SK-N-MC (cell line): ENCODE measurements at regions not wholly inside any gene's neighbourhood (a gene's known extent, or its start where the extent isn't known, plus 50 kb on each side); places are given as distances from the start of the nearest gene placed in this dataset.

Experiments used
- EZH2 ChIP-seq: fragments of 200-600 bp; sonication (generic); IDR thresholded peaks from one replicate; pipeline ENCODE4 v1.6.1; 2017; ENCODE audit warnings: antibody characterized with exemption
- FOXP2 ChIP-seq: optimal IDR thresholded peaks from 2 replicates; pipeline ENCODE3; 2011; ENCODE audit warnings: mild to moderate bottlenecking, moderate library complexity; ENCODE audit not compliant: insufficient read depth; ENCODE audit errors: extremely low read length, control extremely low read depth
- POLR2AphosphoS5 ChIP-seq: IDR thresholded peaks from 2 replicates; pipeline ENCODE4 v1.6.1; 2012; ENCODE audit warnings: mild to moderate bottlenecking, low read depth, low read length, borderline replicate concordance

DNA sequence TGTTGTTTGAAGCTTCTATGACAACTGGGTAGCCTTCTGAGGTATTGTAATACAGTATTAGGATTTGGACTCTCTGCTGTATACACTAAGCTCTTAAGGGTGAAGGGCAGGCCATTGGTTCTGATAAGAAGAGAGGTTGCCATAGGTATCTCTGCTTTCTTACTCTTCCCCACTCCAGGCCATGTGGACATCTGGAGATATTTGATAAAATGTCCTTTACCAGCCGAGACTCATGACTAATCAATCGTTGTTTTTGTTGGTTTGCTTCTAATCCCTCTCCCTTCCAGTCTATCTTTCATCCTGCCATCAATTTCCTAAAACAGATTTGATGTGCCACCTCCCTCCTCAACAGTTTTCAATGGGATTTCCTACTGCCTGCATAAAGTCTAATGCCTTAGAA is 64.6 kb upstream of the WDR26 start:
- no peak for TF ChIP-seq EZH2
- TF ChIP-seq POLR2AphosphoS5, result no peak
- no peak for TF ChIP-seq FOXP2
